ENCODE measurements at regions not wholly inside any gene's neighbourhood (a gene's known extent, or its start where the extent isn't known, plus 50 kb on each side); places are given as distances from the start of the nearest gene placed in this dataset.

- ATAC-seq (replicated peaks) (no peak), DNase-seq (no peak)
- H3K9me3 Mint-ChIP-seq: no peaks in the 10 kb centered on the region
- no peaks in the 10 kb centered on the region for H3K27me3 Mint-ChIP-seq
- no peaks in the 10 kb centered on the region for H3K4me1 Mint-ChIP-seq
- H3K27ac Mint-ChIP-seq: no peak overlapping the region
- H3K4me3 Mint-ChIP-seq: no peak overlapping the region
- H3K36me3 Mint-ChIP-seq: no peaks in the 10 kb centered on the region
Observed at GRCh38 chr3:146928421-146929059, 323.4 kb upstream of the PLSCR5 start.

GRCh38 chr3:146921693-146922092 is 316.5 kb upstream of the PLSCR5 start:
- H3K27ac Mint-ChIP-seq: no peak overlapping the region
- H3K36me3 Mint-ChIP-seq: no peaks in the 10 kb centered on the region
- H3K9me3 Mint-ChIP-seq: peaks cover 0 to 4% of the 10 kb centered on the region in 2 donors
- DNase-seq: no peak
- no peaks in the 10 kb centered on the region for H3K27me3 Mint-ChIP-seq
- H3K4me1 Mint-ChIP-seq: no peaks in the 10 kb centered on the region
- H3K4me3 Mint-ChIP-seq: no peak overlapping the region
- no peak for ATAC-seq (replicated peaks)

DNA sequence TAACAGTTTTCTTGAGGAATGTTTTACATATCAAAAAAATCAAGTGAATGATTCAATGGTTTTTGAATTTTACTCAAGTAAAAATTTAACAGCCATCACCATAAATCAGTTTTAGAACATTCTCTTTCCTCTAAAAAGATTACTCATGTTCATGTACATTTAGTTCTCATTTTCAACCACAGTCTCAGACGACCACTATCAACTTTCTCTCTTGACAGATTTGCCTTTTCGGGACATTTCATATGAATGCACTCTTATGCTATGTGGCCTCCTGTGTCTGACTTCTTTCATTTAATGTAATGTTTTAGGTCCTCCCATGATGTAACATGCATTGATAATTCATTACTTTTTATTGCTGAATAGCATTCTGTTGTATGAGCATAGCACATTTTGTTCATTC is 309.3 kb upstream of the PLSCR5 start:
- no peak overlapping the region for H3K4me3 Mint-ChIP-seq
- no peak overlapping the region for H3K27ac Mint-ChIP-seq
- no peak for DNase-seq
- no peaks in the 10 kb centered on the region for H3K4me1 Mint-ChIP-seq
- H3K27me3 Mint-ChIP-seq: no peaks in the 10 kb centered on the region
- peaks cover 0 to 2% of the 10 kb centered on the region in 2 donors for H3K9me3 Mint-ChIP-seq
- no peaks in the 10 kb centered on the region for H3K36me3 Mint-ChIP-seq
- ATAC-seq (replicated peaks): no peak

GRCh38 chr3:146912241-146913015 is 307.3 kb upstream of the PLSCR5 start:
- Mint-ChIP-seq H3K27ac (no peak overlapping the region), H3K4me1 (no peaks in the 10 kb centered on the region), H3K4me3 (no peak overlapping the region), H3K36me3 (no peaks in the 10 kb centered on the region), H3K27me3 (no peaks in the 10 kb centered on the region), H3K9me3 (peaks cover 0 to 2% of the 10 kb centered on the region in 2 donors)
- ATAC-seq (replicated peaks) (no peak), DNase-seq (no peak)

- H3K4me3 Mint-ChIP-seq: no peak overlapping the region
- no peaks in the 10 kb centered on the region for H3K4me1 Mint-ChIP-seq
Observed at GRCh38 chr3:146903927-146904326, 298.8 kb upstream of the PLSCR5 start.

GRCh38 chr3:146899171-146899570 is 294.0 kb upstream of the PLSCR5 start:
- Mint-ChIP-seq H3K27me3 (no peaks in the 10 kb centered on the region), H3K4me3 (no peak overlapping the region), H3K4me1 (no peaks in the 10 kb centered on the region), H3K27ac (no peak overlapping the region), H3K9me3 (peaks cover 0 to 1% of the 10 kb centered on the region in 2 donors), H3K36me3 (no peaks in the 10 kb centered on the region)
- DNase-seq: no peak
- ATAC-seq (replicated peaks): no peak

More at GRCh38 chr3:146903927-146904326, 298.8 kb upstream of the PLSCR5 start:
- Mint-ChIP-seq H3K27ac (no peak overlapping the region), H3K9me3 (no peaks in the 10 kb centered on the region), H3K27me3 (no peaks in the 10 kb centered on the region), H3K36me3 (no peaks in the 10 kb centered on the region)
- ATAC-seq (replicated peaks): no peak
- no peak for DNase-seq

GRCh38 chr3:146896711-146897110 is 291.6 kb upstream of the PLSCR5 start:
- H3K4me1 Mint-ChIP-seq: no peaks in the 10 kb centered on the region
- no peaks in the 10 kb centered on the region for H3K36me3 Mint-ChIP-seq
- ATAC-seq (replicated peaks) (no peak), DNase-seq (no peak)
- peaks cover 0 to 1% of the 10 kb centered on the region in 2 donors for H3K9me3 Mint-ChIP-seq
- H3K4me3 Mint-ChIP-seq: no peak overlapping the region
- H3K27ac Mint-ChIP-seq: no peak overlapping the region
- H3K27me3 Mint-ChIP-seq: no peaks in the 10 kb centered on the region

GRCh38 chr3:146895026-146895749 is 290.0 kb upstream of the PLSCR5 start:
- Mint-ChIP-seq H3K9me3 (peaks cover 0 to 1% of the 10 kb centered on the region in 2 donors), H3K27me3 (no peaks in the 10 kb centered on the region), H3K36me3 (no peaks in the 10 kb centered on the region), H3K4me1 (no peaks in the 10 kb centered on the region), H3K4me3 (no peak overlapping the region), H3K27ac (no peak overlapping the region)
- ATAC-seq (replicated peaks) (no peak), DNase-seq (no peak)

GRCh38 chr3:146894406-146894805 is 289.3 kb upstream of the PLSCR5 start:
- H3K36me3 Mint-ChIP-seq: no peaks in the 10 kb centered on the region
- H3K4me3 Mint-ChIP-seq: no peak overlapping the region
- no peaks in the 10 kb centered on the region for H3K4me1 Mint-ChIP-seq
- no peak for DNase-seq
- no peaks in the 10 kb centered on the region for H3K27me3 Mint-ChIP-seq
- no peak for ATAC-seq (replicated peaks)
- H3K27ac Mint-ChIP-seq: no peak overlapping the region
- peaks cover 0 to 1% of the 10 kb centered on the region in 2 donors for H3K9me3 Mint-ChIP-seq

DNA sequence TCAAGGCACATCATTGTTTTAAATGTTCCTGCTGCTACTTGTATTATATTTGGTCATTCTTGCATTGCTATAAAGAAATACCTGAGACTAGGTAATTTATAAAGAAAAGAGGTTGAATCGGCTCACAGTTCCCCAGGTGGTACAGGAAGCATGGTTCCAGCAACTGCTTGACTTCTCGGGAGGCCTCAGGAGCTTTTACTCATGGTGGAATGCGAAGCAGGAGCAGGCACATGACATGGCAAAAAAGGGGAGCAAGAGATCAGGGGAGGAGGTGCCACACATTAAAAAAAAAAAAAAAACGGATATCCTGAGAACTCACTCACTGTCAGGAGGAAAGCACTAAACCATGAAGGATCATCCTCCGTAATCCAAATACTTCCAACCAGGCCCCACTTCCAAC is 286.9 kb upstream of the PLSCR5 start:
- no peaks in the 10 kb centered on the region for H3K36me3 Mint-ChIP-seq
- ATAC-seq (replicated peaks) (no peak), DNase-seq (no peak)
- no peaks in the 10 kb centered on the region for H3K27me3 Mint-ChIP-seq
- no peaks in the 10 kb centered on the region for H3K4me1 Mint-ChIP-seq
- H3K4me3 Mint-ChIP-seq: no peak overlapping the region
- no peak overlapping the region for H3K27ac Mint-ChIP-seq
- H3K9me3 Mint-ChIP-seq: peaks cover 0 to 1% of the 10 kb centered on the region in 2 donors

DNA sequence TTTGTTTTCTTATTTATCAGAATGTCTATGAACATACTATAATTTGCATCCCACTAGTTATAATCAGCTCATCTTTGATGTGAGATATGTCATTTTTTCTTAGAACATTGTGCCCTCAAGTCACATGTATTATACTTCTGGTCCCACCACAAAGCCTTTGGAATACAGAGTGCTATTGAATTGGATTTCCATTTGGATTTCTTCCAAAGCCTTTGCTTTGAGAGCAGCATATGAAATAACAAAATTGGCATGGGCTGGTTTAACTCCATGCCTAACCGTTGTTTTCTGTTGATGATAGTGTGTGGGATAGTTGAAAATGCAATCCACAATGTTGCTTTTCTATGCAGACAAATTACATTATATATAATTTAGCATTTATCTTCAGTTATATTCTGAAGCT is 284.5 kb upstream of the PLSCR5 start:
- ATAC-seq (replicated peaks) (no peak), DNase-seq (no peak)
- Mint-ChIP-seq H3K36me3 (no peaks in the 10 kb centered on the region), H3K4me1 (no peaks in the 10 kb centered on the region), H3K4me3 (no peak overlapping the region), H3K27ac (no peak overlapping the region), H3K9me3 (no peaks in the 10 kb centered on the region), H3K27me3 (no peaks in the 10 kb centered on the region)

DNA sequence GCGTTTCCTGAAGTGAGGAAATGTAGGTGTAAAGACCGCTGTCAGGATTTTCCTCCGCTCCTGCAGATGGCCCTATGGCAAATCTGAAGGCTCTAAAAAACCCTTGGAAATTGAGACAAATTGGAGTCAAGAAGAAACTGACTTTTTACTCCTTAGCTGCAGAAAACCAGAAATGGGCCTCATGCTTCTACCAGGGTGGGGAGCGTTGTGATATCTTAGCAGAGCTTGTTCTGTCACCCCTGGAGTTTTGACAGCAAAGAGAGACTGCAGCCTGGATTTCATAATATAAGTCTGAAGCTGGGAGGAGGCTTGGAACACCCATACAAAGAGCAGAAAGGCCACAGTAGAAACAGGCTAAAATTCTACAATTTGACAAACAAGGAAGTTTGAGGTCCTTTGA is 283.0 kb upstream of the PLSCR5 start:
- no peak for DNase-seq
- no peaks in the 10 kb centered on the region for H3K4me1 Mint-ChIP-seq
- no peaks in the 10 kb centered on the region for H3K36me3 Mint-ChIP-seq
- no peak for ATAC-seq (replicated peaks)
- no peaks in the 10 kb centered on the region for H3K27me3 Mint-ChIP-seq
- no peaks in the 10 kb centered on the region for H3K9me3 Mint-ChIP-seq
- no peak overlapping the region for H3K27ac Mint-ChIP-seq
- no peak overlapping the region for H3K4me3 Mint-ChIP-seq

DNA sequence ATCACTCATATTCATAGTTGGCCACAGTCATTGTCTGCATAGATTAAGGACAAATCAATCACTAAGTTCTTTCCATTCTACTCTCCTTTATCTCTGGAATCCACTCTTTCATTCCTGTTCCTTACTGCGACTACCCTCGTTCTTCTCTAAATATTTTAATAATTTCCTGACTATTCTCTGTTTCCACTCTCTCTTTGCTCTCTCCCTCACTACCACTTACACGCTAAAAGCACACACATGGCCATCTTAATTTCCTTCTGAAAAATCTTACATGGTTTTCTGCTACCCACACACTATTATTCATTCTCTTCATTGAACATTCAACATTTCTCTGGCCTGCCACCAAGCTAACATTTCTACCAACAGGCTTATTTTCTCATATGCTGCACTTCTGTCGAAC is 279.6 kb upstream of the PLSCR5 start:
- H3K4me3 Mint-ChIP-seq: no peak overlapping the region
- DNase-seq (no peak), ATAC-seq (replicated peaks) (no peak)
- H3K9me3 Mint-ChIP-seq: no peaks in the 10 kb centered on the region
- no peaks in the 10 kb centered on the region for H3K36me3 Mint-ChIP-seq
- no peak overlapping the region for H3K27ac Mint-ChIP-seq
- H3K27me3 Mint-ChIP-seq: no peaks in the 10 kb centered on the region
- H3K4me1 Mint-ChIP-seq: no peaks in the 10 kb centered on the region

DNA sequence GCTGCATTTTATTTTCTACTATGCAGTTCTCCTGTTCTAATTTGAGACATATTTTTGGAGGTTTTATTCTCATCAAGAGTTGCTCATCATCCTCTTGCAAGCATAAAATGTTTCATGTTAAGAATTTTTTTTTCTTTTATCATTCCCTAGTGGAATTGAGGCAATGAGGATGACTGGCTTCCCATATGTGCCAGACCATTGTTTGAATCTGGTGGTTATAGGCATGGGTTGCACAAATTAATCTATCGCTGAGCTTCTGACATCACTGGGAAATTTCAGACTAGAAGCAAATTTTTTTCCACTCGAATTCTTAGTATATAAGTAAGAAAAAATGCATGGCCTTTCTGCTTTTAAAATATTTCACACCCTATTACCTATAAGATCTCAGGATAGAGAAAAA is 279.1 kb upstream of the PLSCR5 start:
- Mint-ChIP-seq H3K36me3 (no peaks in the 10 kb centered on the region), H3K27me3 (no peaks in the 10 kb centered on the region), H3K4me1 (no peaks in the 10 kb centered on the region), H3K27ac (no peak overlapping the region), H3K4me3 (no peak overlapping the region), H3K9me3 (no peaks in the 10 kb centered on the region)
- DNase-seq (no peak), ATAC-seq (replicated peaks) (no peak)

DNA sequence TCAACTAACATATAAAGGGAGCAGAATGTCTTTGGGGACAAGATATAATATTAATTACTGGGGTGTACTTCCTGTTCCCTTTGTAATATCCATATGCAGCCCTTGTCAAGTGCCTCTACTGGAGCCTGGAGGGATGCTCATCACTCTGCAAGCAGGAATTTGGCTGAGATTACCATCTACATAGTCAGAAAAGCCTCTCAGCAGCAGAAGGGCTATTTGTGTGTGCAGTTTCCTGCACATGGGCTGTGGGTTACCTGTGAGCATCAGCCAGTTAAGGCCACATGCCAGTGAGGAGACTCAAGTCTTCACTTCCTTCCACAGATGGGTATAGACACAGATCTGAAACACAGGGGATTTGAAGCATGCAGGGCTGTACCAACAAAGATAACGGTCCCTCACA is 278.1 kb upstream of the PLSCR5 start:
- ATAC-seq (replicated peaks): no peak
- Mint-ChIP-seq H3K27ac (no peak overlapping the region), H3K9me3 (no peaks in the 10 kb centered on the region), H3K27me3 (no peaks in the 10 kb centered on the region), H3K4me1 (no peaks in the 10 kb centered on the region), H3K36me3 (no peaks in the 10 kb centered on the region), H3K4me3 (no peak overlapping the region)
- DNase-seq: no peak

Measured in stimulated activated naive B cell treated with anti-CD40 and anti-IgM and Interleukin-4, amounts not matched to agents 10 μg/mL and 1 μg/mL and 100 μg/mL, for 72 hours (primary cell).